HG03520 (cell line): ENCODE measurements at regions not wholly inside any gene's neighbourhood (a gene's known extent, or its start where the extent isn't known, plus 50 kb on each side); places are given as distances from the start of the nearest gene placed in this dataset.
"Not testable (repeated sequence)": the region's sequence is repeated elsewhere in the genome, so short reads cannot be mapped to it uniquely, and the experiment has no call there.

Experiments
- ATAC-seq: cut with Tn5 transposase; IDR thresholded peaks from one replicate; pipeline ENCODE4 v1.9.1; 2021; ENCODE audit warnings: mild to moderate bottlenecking, moderate library complexity; ENCODE audit not compliant: unreplicated experiment

DNA sequence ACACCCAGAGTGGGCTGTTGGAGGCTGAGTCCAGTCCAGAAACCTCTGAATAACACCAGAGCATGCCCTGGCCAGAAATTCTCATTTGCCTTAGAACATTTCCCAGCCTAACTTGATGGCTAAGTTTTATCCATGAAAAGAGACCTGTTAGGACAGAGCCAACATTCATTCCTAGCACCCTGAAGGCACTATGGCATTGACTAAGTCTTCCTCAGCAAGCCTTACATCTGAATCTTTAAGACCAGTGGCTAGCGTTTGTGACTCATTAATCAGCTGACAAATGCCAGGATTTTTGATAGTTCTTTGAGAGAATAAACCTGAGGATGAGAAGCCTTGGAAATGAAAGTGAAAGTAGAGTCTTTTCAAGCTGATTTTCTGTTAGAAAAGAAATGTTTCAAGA lies 1087.1 kb upstream of the ALCAM start:
- no peak for ATAC-seq

DNA sequence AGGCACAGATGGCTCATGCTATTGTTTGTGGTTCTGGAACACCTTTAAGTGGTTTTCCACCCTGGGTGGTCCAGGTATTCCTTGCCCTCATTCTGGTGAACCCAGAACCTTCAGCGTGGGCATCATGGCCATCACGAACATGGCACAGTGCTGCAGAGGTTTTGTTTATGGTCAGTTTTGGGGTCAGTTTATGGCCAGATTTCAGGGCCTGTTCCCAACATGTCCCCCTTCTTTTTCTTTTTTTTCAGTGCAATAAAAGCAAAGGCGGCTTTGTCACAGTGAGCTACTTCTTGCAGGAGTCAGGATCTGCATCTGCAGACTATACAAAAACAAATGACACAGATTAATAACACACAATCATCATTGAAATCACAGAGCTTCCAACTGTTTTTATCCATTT lies 1085.0 kb upstream of the ALCAM start:
- ATAC-seq: no peak

DNA sequence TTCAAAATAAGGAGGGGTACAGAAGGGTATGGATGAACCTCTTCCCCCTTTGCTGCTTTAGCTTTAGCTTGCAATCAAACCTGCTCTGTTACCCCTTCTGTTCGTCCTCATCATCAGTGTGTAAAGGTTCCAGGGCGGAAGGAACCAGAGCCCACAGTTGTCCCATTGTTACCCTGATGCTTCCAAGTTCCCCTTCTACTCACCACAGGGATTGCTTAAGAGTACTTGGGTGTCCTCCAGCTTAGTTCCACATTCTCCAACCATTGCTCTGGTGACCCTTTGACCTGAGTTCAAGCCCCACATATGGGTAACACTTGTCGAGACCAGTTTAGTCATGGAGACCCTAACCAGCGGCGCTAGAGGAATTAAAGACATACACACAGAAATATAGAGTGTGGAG lies 1080.1 kb upstream of the ALCAM start:
- ATAC-seq: no peak

DNA sequence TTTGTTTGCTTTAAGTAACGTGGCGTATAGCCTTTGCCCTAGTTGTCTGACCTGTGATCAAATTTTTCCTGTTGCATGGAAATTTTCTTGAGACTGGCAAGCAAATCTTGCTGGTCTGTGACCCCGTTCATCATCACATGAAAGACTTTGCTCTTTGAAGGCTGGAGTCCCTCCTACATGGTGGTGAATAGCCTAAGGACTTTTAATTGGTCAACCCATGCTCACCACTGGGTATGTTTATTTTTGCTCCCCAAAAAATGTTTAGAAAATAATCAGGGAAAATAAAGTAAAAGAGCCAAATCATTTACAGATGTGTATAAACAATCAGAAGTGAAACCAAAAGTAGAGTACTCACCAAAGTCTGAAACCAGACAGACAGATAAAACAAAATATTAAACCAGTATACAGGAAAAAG lies 1075.3 kb upstream of the ALCAM start:
- ATAC-seq: peak; percentile 65

DNA sequence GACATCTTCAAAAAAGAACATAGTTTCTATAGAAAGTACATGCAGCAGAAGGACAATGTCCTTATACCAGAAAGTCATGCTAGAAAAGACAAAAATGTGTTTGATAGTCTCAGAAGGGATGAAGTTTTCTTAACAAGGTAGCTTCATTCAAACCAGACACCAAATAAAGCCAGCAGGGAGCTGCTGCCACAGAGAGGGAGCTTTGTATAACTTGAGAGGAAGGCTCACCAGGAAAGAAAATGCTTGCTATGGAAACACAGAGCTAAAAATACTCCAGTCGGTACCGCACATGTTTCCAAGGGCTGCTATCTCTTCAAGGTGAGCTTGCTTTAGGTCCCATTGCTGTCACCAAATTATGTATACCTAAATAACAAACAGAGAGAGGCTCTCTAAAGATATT lies 1074.8 kb upstream of the ALCAM start:
- ATAC-seq: peak; percentile 9

DNA sequence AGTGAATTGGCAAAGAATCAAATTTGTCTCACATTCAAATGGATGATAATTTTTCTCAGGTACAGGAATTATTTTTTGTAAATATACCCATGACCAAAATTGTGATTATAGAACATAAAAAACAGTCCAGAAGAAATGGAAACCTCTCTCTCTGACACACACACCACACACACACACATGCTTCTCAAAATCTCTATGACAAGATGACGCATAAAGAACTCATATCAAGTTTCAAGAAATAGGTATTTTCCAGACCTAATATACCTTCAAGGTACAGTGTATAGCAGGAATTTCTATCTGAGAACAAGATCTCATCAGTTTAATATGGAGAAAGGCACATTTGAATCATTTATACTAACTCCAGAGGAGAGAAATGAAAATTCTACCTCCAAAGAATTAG lies 1069.1 kb upstream of the ALCAM start:
- no peak for ATAC-seq

DNA sequence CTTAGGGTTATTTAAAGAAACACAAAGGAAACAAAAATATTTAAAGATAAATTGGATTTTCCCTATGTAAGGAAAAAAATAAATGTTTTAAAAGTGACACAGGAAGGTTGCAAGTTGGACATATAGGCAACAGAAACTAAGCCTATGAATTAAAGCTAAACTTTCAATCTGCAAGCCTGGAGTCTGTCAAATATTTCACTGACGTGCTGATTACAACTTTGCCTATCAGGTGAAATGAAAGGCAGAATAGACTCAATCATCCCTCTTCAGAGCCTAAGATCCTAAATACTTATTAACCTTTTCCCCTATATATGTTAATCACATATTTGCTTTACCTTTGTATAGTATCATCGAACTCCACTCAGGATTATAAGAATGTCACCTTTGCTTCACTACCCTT lies 1068.0 kb upstream of the ALCAM start:
- no peak for ATAC-seq

DNA sequence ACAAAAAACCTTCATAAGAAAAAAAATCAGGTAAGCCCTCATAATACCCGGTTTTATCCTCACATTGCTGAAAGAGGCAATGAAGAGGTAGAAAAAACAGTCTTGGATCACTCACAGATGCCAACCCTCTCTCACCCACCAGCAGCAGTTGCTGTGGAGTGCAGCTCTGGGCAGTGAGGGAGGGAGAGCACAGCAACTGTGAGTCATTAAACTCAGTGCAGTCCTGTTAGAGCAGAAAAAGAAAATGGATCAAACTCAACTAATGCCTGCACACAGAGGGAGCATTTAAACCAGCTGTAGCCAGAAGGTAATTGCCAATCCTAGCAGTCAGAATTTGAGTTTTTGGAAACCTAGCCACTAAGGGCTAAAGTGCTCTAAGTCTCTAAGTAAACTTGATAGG lies 1050.6 kb upstream of the ALCAM start:
- ATAC-seq: no peak

DNA sequence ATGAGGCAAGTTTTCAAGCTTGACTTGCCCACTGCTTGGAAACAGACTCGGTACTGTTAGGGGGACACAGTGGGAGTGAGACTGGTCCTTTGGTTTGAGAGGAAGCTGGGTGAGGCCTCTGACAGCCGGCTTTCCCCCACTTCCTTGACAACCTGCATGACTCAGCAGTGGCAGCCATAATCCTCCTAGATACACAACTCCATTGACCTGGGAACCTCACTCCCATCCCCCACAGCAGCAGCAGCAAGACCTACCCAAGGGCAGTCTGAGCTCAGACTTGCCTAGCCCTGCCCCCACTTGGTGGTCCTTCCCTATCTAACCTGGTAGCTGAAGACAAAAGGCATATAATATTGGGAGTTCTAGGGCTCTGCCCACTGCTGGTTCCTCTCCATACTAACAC lies 1043.5 kb upstream of the ALCAM start:
- no peak for ATAC-seq

DNA sequence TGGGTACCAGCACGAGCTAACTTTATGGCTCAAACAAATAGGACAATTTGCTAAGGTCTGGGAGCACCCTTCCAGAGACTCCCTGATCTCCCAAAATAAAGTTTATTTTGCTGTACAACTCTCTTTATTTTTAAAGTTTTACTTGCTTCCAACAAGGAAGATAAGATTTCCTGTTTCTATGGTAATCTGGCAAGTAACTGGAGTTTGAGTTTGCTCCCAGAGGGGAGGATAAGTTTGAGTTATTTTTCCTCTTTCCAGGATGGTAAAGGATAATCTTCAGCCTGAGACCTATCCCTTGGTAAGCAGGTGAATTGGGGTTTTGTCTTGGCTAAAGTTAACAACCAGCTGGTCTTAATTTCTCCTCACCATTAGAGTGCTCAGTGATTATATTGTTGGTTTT lies 1019.4 kb upstream of the ALCAM start:
- ATAC-seq: no peak

DNA sequence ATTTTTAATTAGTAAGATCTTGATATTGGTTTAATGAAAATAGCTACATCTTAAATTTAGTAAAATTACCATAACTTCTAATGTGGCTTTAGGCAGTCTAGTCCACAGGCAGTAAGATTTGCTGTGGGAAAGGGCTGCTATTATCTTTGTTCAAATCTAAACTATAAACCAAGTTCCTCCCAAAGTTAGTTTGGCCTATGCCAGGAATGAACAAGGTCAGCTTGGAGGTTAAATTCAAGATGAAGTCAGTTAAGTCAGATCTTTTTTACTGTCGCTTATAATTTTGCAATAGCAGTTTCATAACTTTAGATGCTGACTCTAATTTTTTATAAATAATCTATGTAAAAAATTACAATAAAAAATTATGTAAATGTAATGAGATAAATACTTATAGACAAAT lies 1016.9 kb upstream of the ALCAM start:
- ATAC-seq: no peak

DNA sequence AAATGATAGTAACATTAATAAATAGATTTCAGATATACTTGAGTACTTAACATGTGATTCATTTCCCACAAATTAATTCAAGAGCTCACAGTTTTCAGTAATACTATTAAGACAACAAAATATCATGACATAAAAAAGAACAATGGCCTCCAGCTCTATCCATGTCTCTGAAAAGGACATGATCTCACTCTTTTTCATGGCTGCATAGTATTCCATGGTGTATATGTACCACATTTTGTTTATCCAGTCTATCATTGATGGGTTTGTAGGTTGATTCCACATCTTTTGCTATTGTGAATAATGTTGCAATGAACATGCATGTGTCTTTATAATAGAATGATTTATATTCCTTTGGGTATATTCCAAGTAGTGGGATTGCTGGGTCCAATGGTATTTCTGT lies 1012.8 kb upstream of the ALCAM start:
- no peak for ATAC-seq

DNA sequence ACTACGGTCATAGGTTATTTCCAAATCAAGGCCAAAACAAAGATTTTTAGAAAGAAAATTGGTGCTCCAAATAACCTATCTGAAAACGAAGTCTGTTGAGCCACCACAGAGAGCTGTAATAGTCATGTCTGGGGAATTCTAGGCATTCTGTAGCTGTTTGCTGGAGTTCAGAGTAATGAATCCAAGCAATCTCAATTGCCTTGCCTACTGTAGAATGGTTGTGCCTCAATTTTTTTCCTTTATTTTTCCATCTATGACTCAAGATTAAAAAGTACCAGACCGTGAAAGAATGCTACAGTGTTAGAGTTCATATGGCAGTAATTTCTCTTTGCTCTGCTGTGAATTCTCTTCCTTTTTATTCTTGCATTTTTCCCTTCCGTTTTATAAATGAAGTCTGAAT lies 1007.2 kb upstream of the ALCAM start:
- ATAC-seq: no peak

DNA sequence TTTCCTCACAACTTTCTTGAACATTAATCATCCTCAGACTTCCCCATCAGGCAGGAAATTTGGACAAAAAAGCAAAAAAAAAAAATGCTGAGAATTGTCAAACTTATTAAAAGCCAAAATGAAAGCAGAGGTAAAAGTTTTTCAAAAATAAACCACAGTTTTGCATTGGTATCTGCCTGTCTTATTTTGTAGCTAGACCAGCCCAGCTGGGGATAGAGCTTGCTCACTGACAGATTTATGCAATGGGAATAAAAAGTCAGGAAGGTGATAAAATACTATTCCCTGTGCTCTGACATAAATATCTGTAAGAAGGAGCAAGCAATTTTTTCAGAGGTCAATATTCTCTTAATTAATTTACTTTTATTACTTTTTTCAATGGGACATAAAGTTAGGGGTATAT lies 1006.7 kb upstream of the ALCAM start:
- ATAC-seq: no peak

DNA sequence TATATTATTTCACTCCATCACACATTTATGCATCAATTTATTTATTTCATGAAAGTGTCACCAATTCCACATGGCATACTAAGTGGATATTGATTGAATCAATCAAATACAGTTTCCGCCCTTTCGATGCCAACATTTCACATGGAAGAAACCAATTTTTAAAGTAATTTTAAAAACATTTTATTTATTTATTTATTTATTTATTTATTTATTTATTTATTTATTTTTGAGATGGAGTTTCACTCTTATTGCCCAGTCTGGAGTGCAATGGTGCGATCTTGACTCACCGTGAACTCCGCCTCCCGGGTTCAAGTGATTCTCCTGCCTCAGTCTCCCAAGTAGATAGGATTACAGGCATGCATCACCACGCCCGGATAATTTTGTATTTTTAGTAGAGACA lies 1005.0 kb upstream of the ALCAM start:
- ATAC-seq: not testable (repeated sequence)

DNA sequence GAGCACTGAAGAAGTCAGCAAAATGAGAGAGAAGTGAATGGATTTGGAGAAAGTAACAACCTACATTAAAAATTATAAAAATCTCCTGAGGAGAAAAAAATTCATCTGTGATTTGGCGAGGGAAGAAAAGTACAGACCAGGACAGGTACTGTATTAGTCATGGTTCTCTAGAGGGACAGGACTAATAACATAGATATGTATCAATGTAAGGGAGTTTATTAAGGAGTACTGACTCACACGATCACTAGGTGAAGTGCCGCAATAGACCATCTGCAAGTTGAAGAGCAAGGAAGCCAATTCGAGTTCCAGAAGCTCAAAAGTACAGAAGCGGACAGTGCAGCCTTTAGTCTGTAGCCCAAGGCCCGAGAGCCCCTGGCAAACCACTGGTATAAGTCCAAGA lies 1004.4 kb upstream of the ALCAM start:
- no peak for ATAC-seq

DNA sequence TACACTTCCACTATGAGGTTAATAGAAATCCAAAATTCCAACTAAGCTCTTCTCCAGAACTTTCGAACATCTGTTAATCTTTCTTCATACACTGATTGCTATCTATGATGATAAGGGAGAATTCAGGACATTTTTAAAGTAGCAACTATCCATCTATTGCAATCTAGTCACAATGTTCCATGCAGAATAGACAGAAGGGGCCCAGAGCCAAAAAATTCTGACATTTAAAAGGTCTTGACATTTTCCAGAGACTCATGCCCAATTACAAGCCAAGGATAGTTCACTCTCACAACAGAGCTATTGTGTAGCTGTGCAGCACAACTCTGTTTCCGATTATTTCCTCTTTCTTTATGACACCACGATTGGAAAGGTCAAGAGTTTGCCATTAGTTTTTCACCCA lies 999.7 kb upstream of the ALCAM start:
- ATAC-seq: no peak

DNA sequence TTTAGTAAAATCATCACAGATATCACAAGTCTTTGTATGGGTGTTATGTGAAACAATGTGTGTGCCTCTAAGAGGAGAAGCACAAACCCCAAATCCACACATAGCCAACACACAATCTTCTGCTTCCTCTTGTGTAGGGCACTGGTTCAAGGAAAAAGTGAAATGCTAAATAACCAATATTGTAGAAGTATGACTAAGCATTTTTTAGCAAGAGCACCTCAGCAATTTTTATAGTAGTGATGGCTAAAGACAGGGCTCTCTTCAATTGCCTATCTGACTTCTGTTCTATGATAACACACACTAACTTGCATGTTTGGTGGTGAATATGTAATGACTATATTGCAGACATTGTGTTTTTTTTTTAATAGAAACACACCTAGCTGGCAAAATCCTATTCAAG lies 997.9 kb upstream of the ALCAM start:
- no peak for ATAC-seq

DNA sequence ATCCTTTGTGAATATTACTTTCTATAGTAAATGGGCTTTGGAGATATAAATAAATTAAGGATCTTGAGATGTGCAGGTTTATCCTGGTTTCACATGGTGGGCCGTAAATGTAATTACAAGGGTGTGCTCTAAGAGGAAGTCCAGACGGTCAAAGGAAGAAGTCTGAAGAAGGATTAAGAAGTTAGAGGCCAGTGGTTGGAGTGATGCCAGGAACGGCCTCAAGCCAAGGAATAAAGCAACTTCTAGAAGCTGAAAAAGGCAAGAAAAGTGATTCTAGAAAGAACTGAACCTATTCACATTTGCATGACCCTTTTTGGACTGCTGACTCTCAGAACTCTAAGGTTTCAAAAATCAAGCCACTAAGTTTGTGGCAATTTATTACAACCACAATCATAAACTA lies 981.3 kb upstream of the ALCAM start:
- no peak for ATAC-seq

DNA sequence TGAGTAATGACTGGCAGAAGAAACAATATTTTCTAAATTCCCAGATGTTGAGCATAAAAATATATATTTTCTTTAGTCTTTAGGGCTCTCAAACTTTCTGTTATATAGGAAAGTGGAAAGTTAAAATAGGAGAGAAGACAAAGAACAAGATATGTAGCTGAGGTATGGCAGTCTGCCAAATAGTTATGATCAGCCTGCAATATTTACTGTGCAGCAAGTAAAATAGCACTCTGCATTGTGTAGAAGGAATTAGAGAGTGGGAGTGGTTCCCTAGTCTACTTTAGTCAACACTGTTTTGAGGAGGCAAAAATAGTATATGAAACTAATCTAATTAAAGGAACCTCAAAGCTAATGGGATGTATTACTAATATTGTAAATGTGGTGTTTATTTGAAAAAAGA lies 978.1 kb upstream of the ALCAM start:
- ATAC-seq: no peak

DNA sequence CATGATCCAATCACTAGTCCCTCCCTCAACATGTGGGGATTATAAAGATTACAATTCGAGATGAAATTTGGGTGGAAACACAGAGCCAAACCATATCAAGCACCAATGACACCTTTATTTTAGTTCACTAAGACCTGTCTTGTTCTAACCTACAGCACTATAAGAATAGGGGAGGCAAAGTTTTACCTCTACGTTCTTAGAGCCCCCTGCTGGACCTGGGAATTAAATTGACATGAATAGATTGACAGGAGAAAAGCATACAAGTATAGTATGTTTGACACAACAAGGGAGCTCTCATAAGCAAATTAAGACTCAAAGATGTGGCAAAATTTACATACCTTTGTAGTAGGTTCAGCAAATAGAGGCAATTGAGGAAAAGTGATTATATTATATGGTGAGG lies 974.4 kb upstream of the ALCAM start:
- no peak for ATAC-seq

DNA sequence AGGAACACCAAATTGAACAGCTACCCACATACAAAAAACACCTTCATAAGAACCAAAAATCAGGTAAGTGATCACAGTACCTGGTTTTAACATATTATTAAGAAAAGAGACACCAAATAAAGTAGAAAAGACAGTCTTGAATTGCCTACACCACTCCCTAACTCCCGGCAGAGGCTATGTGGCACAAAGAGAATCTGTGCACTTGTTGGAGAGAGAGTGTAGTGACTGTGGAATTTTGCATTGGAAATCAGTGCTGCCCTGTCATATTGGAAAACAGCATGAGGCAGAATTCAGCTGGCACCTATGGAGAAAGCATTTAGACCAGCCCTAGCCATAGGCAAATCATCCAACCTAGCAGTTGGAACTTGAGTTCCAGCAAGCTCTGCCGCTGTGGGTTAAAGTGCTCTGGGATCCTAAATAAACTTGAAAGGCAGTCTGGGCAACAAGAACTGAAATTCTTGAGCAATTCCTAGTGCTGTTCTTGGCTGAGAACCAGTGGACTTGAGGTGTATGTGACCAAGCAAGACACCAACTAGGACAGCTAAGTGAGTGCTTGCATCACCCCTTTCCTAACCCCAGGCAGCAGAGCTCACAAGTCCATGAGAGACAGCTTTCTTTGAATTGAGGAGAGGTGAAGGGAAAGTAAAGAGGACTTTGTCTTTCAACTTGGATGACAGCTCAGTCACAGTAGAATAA lies 969.6 kb upstream of the ALCAM start:
- ATAC-seq: no peak

DNA sequence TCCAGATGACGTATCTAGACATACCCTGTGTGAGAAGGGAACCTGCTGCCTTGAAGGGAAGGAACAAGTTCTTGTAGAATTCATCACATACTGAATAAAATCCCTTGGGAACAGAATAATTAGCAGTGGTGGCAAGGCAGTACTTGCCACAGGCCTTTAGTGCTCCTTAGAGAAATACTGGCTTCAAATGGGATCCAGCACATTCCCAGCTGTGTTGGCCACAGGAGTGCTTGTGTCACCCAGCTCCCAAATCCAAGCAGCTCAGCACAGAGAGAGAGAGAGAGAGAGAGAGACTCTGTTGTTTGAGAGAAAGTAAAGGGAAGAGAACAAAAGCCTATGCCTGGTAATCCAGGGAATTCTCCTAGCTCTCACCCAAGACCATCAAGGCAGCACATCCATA lies 969.0 kb upstream of the ALCAM start:
- ATAC-seq: no peak

DNA sequence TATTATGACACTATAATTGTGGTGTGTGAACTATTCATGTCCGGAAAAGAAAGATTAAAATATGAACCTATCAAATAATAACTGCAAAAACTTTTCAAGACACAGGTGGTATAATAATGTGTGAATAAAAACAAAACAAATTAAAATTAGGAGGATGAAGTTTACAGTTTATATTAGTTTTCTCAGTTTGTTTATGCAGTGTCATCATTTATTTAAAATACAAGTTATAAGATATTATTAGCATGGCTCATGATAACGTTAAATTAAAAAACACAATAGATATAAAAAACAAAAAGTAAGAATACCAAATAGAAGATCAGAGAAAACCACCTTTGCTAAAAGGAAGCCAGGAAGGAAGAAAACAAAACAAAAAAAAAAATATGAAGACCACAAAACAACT lies 963.8 kb upstream of the ALCAM start:
- ATAC-seq: no peak
